Activated CD8-positive, alpha-beta memory T cell treated with anti-CD3 and anti-CD28 coated beads for 4 hours (primary cell): ENCODE measurements at regions not wholly inside any gene's neighbourhood (a gene's known extent, or its start where the extent isn't known, plus 50 kb on each side); places are given as distances from the start of the nearest gene placed in this dataset.
"Not testable (repeated sequence)": the region's sequence is repeated elsewhere in the genome, so short reads cannot be mapped to it uniquely, and the experiment has no call there.

Experiments
- DNase-seq, 2 donors: peaks; one replicate each; pipeline ENCODE4 v3.0.0-alpha.2; 2020; ENCODE audit warnings: low read depth in 2 of 2

DNA sequence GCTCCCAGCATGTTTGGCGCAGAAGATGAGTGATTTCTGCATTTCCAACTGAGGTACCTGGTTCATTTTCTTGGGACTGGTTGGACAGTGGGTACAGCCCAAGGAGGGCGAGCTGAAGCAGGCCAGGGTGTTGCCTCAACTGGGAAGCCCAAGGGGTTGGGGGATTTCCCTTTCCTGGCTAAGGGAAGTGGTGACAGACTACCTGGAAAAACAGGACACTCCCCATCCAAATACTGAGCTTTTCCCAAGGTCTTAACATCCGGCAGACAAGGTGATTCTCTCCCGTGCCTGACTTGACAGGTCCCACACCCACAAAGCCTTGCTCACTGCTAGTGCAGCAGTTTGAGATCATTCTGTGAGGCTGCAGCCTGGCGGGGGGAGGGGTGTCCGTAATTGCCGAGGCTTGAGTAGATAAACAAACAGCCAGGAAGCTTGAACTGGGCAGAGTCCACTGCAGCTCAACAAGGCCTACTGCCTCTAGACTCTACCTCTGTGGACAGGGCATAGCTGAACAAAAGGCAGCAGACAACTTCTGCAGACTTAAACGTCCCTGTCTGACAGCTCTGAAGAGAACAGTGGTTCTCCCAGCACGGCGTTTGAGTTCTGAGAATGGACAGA lies 307.7 kb upstream of the ARSJ start:
- DNase-seq, result no peak

- no peak for DNase-seq
Measured at GRCh38 chr4:114296126-114296525, 302.5 kb upstream of the UGT8 start.

GRCh38 chr4:114302472-114302871 lies 296.1 kb upstream of the UGT8 start:
- no peak for DNase-seq

GRCh38 chr4:114304046-114304445 lies 294.6 kb upstream of the UGT8 start:
- no peak for DNase-seq

- DNase-seq, result no peak
Measured at GRCh38 chr4:114304567-114304966, 294.0 kb upstream of the UGT8 start.

DNA sequence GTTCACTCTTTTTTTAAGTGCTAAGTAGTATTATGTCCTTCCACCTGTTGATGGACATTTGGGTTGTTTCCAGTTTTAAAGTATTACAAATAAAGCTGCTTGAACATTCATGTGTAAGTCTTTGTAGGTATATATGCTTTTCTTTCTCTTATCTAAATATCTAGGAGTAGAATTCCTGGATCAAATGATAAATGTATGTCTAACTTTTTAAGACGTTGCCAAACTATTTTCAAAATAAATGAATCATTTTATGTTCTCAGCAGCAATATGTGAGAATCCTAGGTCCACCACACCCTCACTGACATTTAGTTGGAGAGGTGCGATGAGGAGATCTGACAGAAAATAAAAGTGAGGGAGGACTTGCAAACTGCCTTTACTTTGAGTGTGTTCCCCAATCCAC lies 291.7 kb upstream of the UGT8 start:
- DNase-seq, result no peak

GRCh38 chr4:114310296-114310925 lies 288.2 kb upstream of the UGT8 start:
- DNase-seq, result no peak

GRCh38 chr4:114311787-114312186 lies 286.8 kb upstream of the UGT8 start:
- DNase-seq, result no peak

- DNase-seq, result no peak
Measured at GRCh38 chr4:114312338-114312737, 286.3 kb upstream of the UGT8 start.

DNA sequence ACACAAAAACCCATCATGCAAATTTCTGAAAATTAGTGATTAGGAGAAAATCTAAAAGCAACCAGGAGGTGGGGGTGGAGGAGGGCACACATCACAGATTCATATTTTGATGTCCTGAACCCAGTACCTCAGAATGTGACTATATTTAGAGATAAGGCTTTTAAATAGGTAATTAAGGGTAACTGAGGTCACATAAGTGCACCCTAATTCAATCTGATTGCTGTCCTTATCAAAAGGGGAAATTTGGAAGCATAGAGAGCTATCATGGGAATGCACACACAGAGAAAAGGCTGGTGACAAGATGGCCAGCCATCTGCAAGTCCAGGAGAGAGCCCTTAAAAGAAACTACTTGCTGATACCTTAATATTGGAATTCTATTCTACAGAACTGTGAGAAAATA lies 281.8 kb upstream of the UGT8 start:
- no peak for DNase-seq

DNA sequence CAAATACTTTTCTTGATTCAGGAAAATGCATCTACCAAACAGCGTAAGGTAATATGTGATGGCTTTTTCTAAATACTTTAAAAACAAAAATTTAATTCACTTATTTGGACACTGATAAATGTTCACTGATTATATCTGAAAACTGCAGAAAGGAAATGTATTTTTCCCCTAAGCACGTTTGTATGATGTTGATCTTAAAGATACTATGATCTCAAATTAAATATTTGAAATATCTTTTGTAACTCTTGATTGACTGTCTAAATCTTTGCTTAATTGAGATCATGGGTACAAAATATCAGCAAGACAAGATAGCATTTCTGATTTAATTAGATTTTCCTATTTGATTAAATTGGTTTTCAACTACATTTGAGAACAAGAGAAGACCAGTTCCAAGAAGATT lies 281.0 kb upstream of the UGT8 start:
- DNase-seq, result no peak

DNA sequence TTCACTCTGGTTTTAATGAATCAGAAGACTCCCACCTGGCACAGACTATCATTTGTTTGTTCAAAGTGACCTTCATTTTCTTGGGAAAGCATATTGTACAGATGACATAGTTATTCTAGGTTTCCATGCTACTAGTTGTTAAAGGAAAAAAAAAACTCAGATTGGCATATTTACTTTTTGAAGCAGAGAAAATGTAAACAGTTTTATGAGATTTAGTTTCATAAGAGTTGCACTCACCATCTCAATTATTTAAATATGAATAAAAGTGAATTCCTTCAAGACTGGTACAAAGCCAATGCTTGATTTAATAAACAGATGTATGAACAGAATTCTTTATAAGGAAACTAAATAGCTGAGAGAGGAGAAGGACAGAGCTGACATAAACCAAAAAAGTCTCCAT lies 280.3 kb upstream of the UGT8 start:
- no peak for DNase-seq

DNA sequence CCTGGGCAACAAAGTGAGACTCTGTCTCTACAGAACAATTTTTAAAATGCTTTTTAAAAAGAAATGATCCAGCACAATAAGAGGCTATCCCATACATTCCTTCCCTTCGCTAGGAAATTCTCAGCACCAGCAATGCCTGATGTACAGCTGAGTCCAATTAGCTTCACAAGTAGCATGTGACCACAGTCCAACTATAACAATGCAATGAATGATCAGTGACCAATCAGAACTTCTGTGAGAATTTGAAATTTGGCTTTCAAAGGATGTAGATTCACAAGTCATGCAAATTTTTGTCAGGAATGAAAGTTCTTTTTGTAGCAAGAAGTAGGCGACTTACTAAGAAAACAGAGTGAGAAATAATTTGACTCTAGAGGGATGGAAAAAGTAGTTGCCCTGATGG lies 278.5 kb upstream of the UGT8 start:
- DNase-seq, result no peak

GRCh38 chr4:114321366-114321765 lies 277.2 kb upstream of the UGT8 start:
- no peak for DNase-seq

GRCh38 chr4:114323841-114324240 lies 274.8 kb upstream of the UGT8 start:
- no peak for DNase-seq

- DNase-seq, result no peak
Measured at GRCh38 chr4:114326358-114326757, 272.2 kb upstream of the UGT8 start.

DNA sequence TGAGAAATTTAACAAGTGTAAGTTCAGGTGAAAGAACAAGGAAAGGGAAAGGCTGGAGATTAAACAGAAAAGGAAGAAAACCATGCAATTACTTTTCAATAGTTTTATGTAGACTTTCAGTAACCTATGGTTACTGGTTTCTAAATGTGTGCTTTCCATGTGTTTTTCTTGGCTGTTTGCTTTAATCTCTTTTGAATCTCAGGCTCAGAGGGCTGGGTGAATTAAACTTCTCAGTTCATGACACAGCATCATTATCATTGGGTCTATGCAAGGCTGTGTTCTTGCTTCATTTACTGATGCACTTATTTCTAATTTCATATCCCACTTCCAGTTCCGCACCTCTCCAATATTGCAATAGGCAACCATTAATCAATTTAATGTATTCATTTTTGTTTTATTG lies 266.5 kb upstream of the UGT8 start:
- no peak for DNase-seq

- DNase-seq, result not testable (repeated sequence)
Measured at GRCh38 chr4:114334363-114334762, 264.2 kb upstream of the UGT8 start.

- DNase-seq, result no peak
Measured at GRCh38 chr4:114334884-114335330, 263.7 kb upstream of the UGT8 start.

GRCh38 chr4:114335339-114335738 lies 263.3 kb upstream of the UGT8 start:
- no peak for DNase-seq

- no peak for DNase-seq
Measured at GRCh38 chr4:114343015-114343414, 255.6 kb upstream of the UGT8 start.

- no peak for DNase-seq
Measured at GRCh38 chr4:114349543-114350175, 248.9 kb upstream of the UGT8 start.

DNA sequence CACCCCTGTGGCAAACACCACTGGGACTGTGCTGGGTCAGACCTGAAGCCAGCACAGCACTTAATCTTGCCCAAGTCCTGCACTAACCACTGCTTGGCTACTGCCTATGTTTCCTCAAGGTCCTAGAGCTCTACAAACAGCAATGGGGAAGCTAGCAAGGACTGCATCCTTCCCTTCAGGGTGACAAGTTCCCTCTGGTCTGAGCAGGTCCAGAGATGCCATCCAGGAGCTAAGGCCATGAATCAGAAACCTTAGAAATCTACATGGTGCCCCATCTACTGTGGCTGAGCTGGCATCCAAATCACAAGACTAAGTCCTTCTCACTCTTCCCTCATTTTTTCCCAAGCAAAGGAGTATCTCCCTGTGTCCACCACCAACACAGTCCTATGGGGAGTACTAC lies 239.7 kb upstream of the UGT8 start:
- no peak for DNase-seq
